HG03565 (cell line): ENCODE measurements at regions not wholly inside any gene's neighbourhood (a gene's known extent, or its start where the extent isn't known, plus 50 kb on each side); places are given as distances from the start of the nearest gene placed in this dataset.

Source experiments
- ATAC-seq: cut with Tn5 transposase; IDR thresholded peaks from one replicate; pipeline ENCODE4 v1.9.1; 2021; ENCODE audit warnings: mild to moderate bottlenecking, moderate library complexity; ENCODE audit not compliant: unreplicated experiment

DNA sequence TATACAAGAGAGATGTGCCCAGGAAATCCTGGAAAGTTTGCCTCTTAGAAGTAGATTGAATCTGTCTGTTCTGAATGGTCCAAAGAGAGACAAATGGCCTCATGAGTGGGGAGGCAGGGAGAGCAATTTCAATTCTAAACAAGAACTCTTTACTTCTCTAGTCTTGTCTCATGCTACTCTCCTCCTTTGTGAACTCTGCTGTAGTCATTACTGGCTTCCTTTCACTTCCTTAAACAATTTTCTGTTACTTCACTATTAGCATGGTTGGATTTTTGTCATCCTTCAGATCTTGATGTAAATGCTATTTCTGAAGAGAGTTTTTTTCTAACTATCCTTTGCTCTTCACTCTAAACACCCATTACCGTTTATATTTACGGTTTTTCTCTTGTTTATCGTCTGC lies 54.0 kb upstream of the GRIN3A start:
- no peak for ATAC-seq

DNA sequence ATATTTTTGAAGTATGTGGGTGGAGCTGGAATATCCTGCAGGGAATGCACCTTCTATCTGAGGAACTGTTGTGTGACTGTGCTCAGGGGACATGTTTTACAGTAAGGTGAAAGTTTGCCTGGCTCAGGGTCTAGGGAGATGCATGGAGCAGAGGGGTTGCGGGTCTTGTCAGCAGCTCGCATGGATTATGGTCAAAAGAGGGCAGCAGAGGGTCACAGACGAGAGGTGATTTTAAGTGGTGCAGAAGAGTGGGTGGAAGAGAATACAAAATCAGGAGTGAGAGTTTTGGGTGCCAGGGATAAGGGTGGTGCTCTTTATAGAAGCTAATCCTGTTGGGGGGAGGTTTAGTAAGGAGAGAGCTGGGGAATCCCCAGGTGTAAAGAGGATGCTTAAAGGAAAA lies 53.5 kb upstream of the GRIN3A start:
- ATAC-seq, result no peak

DNA sequence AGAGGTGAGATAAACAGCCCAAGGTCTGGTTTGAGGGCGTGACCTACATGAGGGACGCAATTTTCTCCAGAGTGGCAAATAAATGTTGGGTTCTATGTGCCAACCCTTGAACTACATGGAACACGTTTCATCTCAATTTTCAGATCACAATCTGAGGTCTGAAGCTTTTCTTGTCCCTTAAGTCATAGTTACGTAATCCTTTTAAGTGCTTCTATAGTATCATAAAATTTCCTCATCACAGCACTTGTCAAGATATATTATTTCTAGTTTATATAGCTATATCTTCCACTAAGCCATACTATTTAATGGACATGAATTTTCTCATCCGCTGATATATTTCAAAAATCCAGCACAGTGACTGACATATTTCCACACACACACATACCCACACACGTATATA lies 53.1 kb upstream of the GRIN3A start:
- no peak for ATAC-seq
